ENCODE measurements at regions not wholly inside any gene's neighbourhood (a gene's known extent, or its start where the extent isn't known, plus 50 kb on each side); places are given as distances from the start of the nearest gene placed in this dataset.

- Histone ChIP-seq H3K14ac (ENCODE audit: insufficient read length) (no peak overlapping the region), H3K56ac (replicated peaks; ENCODE audit: insufficient read length, low read depth, low read length) (no peak overlapping the region), H3K23me2 (ENCODE audit: low read depth, low read length) (no peaks in the 10 kb centered on the region), H4K5ac (ENCODE audit: insufficient read length, low read depth, low read length) (no peak overlapping the region), H2BK12ac (ENCODE audit: low read depth, low read length) (no peak overlapping the region), H2BK15ac (ENCODE audit: low read length) (no peak overlapping the region), H4K8ac (ENCODE audit: extremely low read depth, insufficient read depth, low read length) (no peak overlapping the region), H3K18ac (ENCODE audit: extremely low read depth, low read length) (no peak overlapping the region), H2AFZ (ENCODE audit: low read length) (peak overlapping the region; percentile 86), H3K4me2 (ENCODE audit: insufficient read depth in 1 of 2, low read depth in 2 of 2, low read length in 2 of 2) (peak overlapping the region in 1 of 2 experiments; percentile 38; a peak in 1 of 4 replicates), H2BK20ac (ENCODE audit: low read length) (no peak overlapping the region), H4K20me1 (replicated peaks in 1 of 2; ENCODE audit: control insufficient read depth in 1 of 2, insufficient read depth in 2 of 2, low read length in 2 of 2) (no peaks in the 10 kb centered on the region), H3K79me2 (ENCODE audit: control insufficient read depth in 1 of 2, insufficient read depth in 2 of 2, low read length in 2 of 2) (no peaks in the 10 kb centered on the region), H3K4ac (replicated peaks; ENCODE audit: insufficient read length, low read depth, low read length) (no peak overlapping the region), H3K4me3 (ENCODE audit: extremely low read depth in 1 of 4, insufficient read depth in 2 of 4, low read depth in 3 of 4, low read length in 4 of 4) (no peak overlapping the region), H4K91ac (replicated peaks; ENCODE audit: insufficient read length, low read length) (no peak overlapping the region), H3K4me1 (replicated peaks in 1 of 4; ENCODE audit: control insufficient read depth in 3 of 4, insufficient read depth in 4 of 4, low read length in 3 of 4) (peaks cover 0 to 4% (median 2%) of the 10 kb centered on the region in 4 experiments; a peak in 1 of 7 replicates), H3K36me3 (ENCODE audit: control insufficient read depth in 2 of 4, insufficient read depth in 4 of 4, low read length in 3 of 4) (no peaks in the 10 kb centered on the region), H2BK120ac (replicated peaks; ENCODE audit: low read depth, low read length) (no peak overlapping the region), H3K79me1 (ENCODE audit: low read depth, low read length) (no peaks in the 10 kb centered on the region), H3K9me3 (ENCODE audit: insufficient read depth in 2 of 2, low read depth in 1 of 2, low read length in 1 of 2) (no peaks in the 10 kb centered on the region), H2AK5ac (ENCODE audit: low read depth, low read length) (no peak overlapping the region), H3K27me3 (replicated peaks in 1 of 4; ENCODE audit: control insufficient read depth in 3 of 4, extremely low read depth in 1 of 4, insufficient read depth in 3 of 4, low read length in 3 of 4) (no peaks in the 10 kb centered on the region), H2BK5ac (ENCODE audit: low read depth, low read length) (no peak overlapping the region), H3K23ac (ENCODE audit: insufficient read length) (no peak overlapping the region), H3K27ac (ENCODE audit: low read depth, low read length) (no peak overlapping the region), H3K9ac (replicated peaks in 1 of 4; ENCODE audit: extremely low read depth in 1 of 4, low read depth in 3 of 4, low read length in 3 of 4) (no peak overlapping the region)
- peak; percentile 24 for FAIRE-seq
- POLR2A ChIA-PET (ENCODE audit: partially characterized antibody) = no interaction called here
- CTCF ChIA-PET (ENCODE audit: partially characterized antibody) = interaction anchor here (0.9 to 1.5 kb wide), 4 partner anchors 16 to 72 kb away, joined by 3 to 5 read pairs (median 4); no protein-coding TSS in a partner anchor
- no peak for TF ChIP-seq RFX5 (IDR thresholded peaks at IDR 0.05; ENCODE audit: borderline replicate concordance, low read depth, low read length)
- no peak for TF ChIP-seq HDAC6 (IDR thresholded peaks at IDR 0.05; ENCODE audit: low read depth, low read length)
- no peak for TF ChIP-seq POLR2AphosphoS5 (IDR thresholded peaks at IDR 0.05; ENCODE audit: low read depth, low read length)
- TF ChIP-seq HDAC2 (IDR thresholded peaks at IDR 0.05; ENCODE audit: borderline replicate concordance in 1 of 2, low read depth in 2 of 2, low read length in 2 of 2) = no peak
- no peak for TF ChIP-seq SP1 (IDR thresholded peaks at IDR 0.05; ENCODE audit: low read depth, low read length)
- TF ChIP-seq BACH1 (IDR thresholded peaks at IDR 0.05; ENCODE audit: low read length) = no peak
- TF ChIP-seq, protein P1, sequence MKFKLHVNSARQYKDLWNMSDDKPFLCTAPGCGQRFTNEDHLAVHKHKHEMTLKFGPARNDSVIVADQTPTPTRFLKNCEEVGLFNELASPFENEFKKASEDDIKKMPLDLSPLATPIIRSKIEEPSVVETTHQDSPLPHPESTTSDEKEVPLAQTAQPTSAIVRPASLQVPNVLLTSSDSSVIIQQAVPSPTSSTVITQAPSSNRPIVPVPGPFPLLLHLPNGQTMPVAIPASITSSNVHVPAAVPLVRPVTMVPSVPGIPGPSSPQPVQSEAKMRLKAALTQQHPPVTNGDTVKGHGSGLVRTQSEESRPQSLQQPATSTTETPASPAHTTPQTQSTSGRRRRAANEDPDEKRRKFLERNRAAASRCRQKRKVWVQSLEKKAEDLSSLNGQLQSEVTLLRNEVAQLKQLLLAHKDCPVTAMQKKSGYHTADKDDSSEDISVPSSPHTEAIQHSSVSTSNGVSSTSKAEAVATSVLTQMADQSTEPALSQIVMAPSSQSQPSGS (IDR thresholded peaks at IDR 0.05; ENCODE audit: low read length) = no peak
- DNase-seq (ENCODE audit: low read depth in 1 of 2, low spot score in 2 of 2) = no peak
- 80% methylated on average over 1 of the region's 1 CpG; no CpG with 5 or more reads in 1 of the 2 experiments for WGBS, 2 experiments (ENCODE audit: extremely low coverage in 1 of 2, insufficient coverage in 1 of 2, insufficient read length in 1 of 2, insufficient replicate concordance in 2 of 2, low coverage in 1 of 2, low lambda C conversion rate in 2 of 2, missing lambda C conversion rate in 1 of 2)
Measured at GRCh38 chr1:70546726-70547125, 135.7 kb downstream of the CTH start.
